GM04504 (cell line): ENCODE measurements at regions not wholly inside any gene's neighbourhood (a gene's known extent, or its start where the extent isn't known, plus 50 kb on each side); places are given as distances from the start of the nearest gene placed in this dataset.
"Not testable (repeated sequence)": the region's sequence is repeated elsewhere in the genome, so short reads cannot be mapped to it uniquely, and the experiment has no call there.

Source experiments
- DNase-seq: peaks from one replicate; pipeline ENCODE4 v3.0.0-alpha.2; 2012; ENCODE audit warnings: low read depth

DNA sequence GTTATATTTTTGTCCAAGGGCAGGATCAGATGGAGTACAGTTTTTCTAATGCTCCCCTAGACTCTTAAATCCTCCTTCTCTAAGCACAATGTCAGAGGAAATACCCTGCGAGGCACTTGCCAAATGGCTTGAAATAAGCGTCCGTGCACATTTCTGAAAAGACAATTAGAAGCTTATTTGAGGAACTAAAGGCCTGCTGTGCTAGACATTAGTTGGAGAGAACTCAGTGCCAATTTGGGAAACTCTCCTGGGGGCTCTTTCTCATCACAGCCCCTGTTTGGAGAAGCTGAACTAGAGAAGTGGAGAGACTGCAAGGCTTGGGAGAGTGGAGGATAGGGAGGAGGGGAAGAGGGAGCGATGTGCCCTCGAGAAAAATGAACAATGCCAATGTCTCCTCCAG is 247.6 kb upstream of the C2CD4B start:
- DNase-seq, result no peak

DNA sequence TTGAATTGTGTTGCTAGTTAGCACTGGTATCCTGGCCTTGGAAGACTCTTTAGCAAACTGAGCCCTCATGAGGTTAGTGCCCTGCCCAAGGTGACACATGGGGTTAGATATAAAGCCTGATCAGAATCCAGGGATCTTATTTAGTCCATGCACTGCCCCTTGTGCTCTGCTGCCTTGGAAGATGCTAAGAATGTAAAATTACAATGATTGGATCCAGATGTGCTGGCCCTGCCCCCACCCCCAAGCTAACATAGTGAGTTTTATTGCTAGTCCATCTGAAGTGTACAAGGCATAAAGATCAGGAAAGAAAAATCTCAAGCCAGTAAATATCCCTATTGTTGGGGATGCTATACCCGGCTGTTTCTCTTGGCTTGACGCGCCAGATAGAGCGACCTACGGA is 248.1 kb upstream of the C2CD4B start:
- no peak for DNase-seq

DNA sequence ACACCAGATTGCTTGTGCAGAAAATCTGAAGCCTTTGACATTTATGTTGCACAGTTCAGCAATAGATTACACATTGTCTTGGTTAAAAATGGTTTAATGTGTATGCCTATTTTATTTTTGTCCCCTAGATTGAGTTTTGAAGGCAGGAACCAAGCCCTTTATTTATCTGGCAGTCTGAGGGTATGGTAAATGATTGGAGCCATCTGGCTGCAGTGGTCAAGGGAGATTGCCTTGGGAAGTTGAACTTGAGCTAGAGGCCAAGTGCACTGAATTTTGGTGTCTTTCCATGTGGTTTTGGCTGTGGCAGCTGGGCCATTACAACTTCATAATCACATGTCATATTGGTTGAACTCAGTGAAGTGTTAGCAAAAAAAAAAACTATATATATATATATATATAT is 248.7 kb upstream of the C2CD4B start:
- DNase-seq, result no peak

DNA sequence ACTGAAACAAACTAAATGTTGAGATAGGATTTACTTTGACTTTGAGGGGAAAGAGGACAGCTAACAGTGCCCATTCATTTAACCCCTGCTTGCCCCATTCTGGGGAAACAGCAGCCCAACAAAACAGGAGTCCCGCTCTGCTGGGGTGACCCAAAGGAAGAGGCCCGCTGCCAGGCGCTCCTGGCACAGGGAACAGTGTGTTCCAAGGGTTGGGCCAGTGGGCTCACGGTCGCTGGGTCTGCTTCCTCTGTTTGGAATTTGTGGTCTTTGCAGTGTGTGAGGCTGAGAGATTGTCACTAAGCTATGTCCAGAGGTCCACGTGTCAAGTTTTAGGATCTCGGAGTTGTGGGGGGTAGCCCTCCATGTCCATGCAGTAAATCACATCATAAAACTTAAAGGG is 250.4 kb upstream of the C2CD4B start:
- DNase-seq, result no peak

DNA sequence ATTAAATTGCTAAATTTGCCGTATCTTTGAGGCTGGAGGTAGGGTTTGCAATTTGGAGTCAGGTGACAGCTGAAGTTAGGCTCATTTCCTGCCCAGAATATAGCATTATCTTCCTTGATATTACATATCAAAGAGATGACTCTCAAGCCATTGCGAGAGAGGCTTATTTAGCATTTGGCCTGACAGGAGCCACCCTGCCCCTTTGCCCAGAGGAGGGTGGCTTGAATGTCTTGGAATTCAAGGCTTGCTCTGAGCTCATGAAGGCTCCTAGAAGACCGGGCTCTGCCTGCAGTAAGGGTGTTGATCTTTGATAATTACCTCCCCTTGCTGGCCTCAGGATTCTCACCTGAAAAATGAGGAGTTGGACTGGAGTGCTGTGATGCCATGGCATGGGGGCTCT is 251.4 kb upstream of the C2CD4B start:
- DNase-seq, result no peak

DNA sequence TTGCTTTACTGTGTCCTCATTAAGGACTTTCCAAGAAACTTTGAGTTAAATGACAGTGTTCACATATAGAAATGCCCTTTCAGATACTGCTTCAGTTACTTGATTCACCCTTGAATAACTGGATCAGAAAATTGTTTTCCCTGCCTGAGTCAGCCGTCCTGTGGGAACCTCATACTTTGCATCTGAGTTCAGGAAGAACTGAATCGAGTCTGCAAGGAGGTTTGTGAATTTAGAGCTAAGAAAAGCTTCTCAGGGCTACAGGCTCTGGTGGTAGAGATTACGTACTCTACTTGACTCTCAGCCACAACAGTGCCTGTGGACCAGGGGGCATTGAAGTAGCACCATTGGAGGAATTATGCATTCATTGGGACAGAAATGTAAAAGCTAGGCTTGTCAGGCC is 252.4 kb upstream of the C2CD4B start:
- DNase-seq, result no peak

DNA sequence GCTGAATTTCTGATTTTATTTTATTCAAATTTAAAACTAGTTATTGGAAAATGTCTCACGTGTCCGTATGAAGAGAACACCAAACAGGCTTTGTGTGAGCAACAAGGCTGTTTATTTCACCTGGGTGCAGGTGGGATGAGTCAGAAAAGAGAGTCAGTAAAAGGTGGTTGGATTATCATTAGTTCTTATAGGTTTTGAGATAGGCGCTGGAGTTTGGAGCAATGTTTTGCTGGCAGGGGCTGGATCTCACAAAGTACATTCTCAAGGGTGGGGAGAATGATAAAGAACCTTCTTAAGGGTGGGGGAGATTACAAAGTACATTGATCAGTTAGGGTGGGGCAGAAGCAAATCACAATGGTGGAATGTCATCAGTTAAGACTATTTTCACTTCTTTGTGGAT is 253.4 kb upstream of the C2CD4B start:
- DNase-seq, result not testable (repeated sequence)

DNA sequence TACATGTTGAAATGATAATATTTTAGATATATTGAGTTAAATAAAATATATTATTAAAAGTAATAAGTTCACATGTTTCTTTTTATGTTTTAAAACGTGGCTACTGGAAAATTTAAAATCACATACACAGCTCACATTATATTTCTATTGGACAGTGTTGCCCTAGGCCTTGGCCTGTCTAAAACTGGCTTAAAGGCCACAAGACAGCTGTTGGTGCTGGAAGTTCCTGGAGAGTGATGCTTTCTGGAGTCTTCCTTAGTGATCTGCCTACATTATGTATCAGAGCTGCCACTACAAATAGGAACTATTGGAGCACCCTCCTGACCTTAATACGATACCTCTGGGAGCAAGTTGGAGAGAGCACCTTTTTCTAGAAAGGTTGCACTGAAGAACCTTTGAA is 254.1 kb upstream of the C2CD4B start:
- DNase-seq, result no peak

DNA sequence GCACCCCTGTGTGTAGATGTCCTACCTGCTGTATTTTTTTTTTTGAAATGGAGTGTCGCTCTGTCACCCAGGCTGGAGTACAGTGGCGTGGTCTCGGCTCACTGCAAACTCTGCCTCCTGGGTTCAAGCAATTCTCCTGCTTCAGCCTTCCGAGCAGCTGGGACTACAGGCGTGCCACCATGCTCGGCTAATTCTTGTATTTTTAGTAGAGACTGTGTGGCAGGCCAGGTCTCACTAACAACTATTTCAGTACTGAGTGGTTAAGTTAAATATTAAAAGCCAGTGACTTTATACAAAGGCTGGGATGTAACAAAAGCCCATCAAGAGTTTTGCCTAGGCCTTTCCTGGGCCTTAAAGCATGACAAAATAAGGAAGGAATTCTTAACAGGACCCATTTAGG is 255.3 kb upstream of the C2CD4B start:
- not testable (repeated sequence) for DNase-seq

DNA sequence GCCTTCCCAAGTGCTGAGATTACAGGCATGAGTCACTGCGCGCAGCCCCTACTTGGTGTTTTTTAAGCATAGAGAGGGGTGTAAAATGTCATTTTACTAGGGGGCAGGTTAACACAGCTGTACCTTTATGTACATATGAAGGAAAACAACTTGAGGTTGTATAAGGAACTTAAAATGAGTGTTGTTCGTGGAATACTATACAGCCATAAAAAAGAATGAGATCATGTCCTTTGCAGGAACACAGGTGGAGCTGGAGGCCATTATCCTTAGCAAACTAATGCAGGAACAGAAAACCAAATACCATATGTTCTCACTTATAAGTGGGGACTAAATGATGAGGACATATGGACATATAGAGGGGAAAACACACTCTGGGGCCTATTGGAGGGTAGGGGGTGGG is 256.2 kb upstream of the C2CD4B start:
- no peak for DNase-seq

DNA sequence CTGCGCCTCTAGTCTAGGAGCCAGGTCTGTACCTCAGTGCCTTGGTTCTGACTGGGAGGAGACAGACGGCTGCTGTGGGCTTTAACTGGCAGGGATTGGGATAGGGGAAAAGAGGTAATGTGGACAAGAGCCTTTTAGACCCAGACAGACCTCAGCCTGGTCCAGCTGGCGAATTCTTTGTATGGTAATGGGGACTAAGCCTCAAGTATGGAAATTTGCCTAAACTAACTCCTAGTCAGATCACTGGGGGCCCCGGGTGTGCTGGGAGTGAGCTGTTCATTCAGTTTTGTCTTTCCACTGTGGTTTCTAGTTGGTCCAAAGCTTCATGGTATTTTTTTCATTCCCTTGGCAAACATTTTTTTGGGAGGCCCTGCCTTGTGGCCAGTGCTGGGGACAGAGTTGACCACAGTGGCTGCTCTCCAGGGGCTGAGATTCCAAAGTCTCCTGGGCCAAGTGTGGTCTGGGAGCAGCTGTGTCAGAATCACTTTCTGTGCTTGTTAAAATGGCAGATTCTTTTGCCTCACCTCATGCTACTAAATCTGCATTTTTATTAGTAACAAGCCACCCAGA is 261.4 kb upstream of the C2CD4B start:
- DNase-seq, result no peak

DNA sequence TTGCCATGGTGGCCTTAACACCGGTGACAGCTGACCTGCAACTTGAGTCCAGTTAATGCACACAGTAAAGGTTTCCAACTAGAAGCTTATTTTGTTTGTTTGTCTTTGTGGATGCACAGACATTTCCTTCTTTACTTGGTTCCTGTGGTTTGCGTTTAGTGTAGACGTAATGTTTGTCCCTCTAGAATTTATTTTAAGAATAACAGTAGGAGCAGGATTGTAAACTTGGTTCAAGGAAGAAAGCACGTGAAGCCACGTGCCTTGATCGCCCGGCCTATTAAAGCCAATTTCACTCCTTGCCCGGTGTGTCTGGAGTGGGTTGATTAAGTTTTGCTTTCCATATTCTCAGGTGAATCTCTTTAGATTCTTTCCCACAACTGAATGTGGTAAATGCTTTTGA is 263.2 kb upstream of the C2CD4B start:
- DNase-seq, result no peak

DNA sequence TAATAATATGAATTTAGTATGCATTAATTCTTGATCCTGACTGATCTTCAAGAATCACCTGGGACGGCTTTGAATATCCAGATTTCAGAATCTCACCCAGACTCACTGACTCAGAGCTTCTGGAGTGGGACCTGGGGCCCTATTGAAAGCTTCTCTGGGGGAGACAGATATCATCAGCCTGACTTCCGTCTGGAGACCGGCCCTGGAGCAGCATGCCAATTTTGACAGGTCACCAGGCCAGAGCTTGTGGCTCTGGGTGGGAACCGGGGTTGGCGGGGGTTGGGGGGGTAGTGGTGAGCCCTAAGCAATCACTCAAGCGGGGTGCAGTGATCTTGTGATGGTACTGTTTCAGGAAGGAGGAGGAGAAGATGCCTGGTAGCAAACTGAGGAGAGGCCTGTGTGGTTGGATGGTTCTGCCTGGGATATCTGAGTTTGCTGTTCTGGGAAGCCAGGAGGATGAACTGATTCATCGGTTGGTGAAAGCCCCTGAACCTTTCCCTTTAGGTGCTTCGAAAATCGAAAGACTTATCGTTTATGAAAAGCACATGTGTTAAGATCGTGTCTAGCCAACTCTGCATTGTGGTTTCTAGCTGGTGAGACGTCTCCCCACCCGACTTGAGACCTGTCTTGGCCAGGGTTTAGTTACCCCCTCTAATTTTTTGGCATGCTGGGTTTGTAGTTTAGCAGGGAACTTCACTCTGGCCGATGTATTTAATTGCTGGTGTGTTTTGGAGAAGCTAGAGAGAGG is 263.9 kb upstream of the C2CD4B start:
- no peak for DNase-seq

DNA sequence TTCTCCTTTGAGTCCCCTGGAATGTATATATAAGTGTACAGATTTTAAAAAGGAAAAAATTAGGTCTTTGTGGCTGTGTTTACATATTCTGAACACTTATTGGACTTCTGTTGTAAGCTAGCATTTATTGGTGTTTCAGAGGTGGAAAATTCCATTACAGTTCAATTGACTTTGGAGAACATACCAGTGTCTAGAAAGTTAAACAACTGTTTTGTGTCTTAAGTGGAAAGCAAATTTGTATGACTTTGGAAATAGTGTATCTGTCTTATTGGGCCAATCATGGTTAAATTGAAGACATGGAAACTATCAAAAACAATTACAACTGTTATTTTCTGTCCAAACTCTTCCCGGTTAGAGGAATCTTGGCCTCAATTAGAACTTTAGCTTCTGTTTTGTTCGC is 265.0 kb upstream of the C2CD4B start:
- DNase-seq, result no peak

DNA sequence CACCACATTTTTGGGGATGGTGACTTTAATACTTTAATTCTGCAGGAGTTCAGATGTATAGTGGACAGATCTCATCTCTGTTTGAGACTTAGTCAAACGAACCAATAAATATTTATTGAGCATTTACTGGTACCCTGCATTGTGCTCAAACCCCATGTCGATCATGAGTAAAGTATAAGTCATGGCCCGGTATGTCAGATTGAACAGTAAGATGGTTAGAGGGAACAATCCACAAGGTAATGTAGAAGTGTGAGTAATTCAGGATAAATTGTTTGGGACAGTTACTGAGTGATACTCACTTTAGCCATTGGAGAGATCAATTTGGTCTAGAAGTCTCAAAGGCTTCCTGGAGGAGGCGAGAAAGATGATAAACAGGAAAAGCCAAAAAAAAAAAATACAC is 265.5 kb upstream of the C2CD4B start:
- no peak for DNase-seq

DNA sequence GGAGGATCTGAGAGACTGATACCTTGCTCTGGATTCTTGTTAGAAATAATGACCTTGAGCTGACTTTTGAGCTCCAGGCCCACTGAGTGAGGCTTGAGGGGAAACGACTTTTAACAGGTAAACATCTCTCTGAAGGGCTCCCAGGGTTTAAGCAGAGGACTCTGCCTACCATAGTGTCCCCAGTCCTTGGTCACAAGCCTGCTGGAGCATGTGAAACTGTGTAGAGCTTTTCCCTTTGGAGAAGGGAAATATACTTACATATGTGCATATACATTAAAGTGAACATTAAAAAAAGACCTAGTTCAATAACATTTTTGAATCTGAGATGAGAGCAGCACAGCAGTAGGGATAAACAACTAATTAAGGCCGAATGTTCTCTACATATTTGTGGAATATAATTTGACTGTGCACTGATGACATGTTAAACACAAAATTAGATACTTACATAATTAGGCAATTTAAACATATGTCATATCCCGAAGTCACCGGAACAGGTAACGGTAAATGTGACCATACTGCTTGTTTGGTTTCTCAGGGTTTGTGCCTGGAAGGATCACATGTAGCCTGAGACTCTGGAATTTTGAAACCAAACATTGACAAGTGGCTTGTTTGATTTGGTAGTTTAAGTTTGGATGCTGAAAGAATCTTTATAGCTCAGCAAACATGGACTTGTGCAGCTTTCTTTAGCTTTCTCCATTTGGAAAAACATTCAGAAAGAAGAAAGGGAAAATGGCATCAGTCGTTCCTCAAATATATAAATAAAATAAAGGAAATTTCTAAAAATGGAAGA is 266.1 kb upstream of the C2CD4B start:
- no peak for DNase-seq

DNA sequence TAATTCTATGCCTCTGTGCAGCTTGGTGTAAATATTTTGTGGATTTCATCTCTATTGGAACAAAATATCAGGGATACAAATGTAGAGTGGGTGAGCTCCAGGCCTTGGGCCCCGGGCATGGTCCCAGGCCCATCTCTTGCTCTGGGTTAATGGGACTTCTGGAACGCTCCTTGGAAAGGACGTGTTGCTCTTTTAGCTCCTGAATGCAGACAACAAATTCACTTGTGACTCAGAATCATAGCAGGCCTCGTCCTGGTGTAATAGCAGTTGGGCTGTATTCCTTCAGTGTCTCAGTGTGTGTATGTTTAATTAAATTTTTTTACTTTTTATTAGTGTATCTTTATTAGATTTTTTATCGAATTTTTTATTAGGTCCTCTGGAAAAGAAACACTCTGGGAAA is 266.7 kb upstream of the C2CD4B start:
- no peak for DNase-seq

DNA sequence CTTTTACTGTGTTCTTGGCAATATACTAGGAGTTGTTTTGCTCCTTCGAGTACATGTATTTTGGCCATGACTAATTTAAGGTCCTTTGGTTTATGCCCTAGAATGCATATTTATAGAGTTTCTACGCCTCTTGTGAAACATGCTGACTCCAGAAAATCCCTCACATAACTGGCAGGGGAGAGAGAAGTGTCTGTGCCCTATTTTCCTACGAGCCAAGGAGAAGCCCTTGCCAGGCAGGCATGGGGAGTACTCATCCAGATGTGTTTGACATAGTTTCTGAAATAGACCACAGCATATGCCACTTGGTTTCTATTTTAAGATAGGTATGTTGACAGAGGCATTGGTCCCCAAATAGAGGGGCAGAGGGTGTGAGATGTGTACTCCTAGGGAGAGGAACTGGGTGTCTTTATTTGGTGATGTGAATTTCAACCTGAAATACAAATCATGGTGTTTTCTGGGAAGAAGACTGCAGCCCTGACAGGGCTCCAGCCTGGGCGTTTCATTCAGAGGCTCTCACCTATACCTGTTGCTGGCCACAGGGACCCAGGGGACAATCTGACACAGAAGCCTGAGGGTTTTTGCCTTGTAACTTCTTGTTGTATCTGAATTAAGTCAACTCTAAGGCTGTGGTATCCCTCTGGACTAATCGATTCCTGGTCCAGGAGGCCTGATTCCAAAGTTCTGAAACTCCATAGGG is 267.8 kb upstream of the C2CD4B start:
- DNase-seq, result no peak

DNA sequence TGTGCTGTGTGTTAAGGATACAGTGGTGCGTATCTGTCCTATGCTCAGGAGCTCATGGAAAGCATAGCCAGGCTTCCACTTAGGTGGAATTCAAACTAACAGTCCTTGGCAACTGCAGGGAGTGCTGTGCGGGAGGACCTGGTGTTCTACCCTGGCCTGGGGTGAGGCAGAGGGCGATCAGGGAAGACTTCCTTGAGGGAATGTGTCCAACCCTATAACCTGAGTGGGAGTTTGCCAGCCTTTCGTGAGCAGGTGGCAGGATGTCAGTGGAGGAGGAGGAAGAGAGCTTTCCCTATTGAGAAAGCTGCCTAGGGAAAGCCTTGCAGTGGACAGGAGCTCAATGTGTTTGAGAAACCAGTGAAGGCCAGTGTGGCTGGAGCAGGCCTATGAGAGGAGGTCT is 271.1 kb upstream of the C2CD4B start:
- no peak for DNase-seq

DNA sequence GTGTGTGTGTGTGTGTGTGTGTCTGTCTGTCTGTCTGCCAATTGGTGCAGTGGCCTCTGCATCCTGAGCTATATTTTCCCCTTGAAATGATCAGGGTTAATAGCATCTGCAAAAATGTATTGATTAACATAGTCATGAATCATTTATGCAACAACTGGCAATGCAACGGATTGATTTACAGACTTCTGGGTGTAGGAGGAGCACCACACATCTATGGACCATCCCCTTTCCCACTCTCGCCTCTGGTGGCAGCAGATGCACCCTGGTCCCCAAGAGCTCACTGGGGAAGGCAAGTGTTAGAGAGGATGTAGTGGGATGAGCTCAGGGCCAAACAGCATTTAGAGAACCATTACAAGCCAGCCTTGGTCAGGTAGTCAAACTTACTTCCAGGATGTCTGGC is 272.7 kb upstream of the C2CD4B start:
- no peak for DNase-seq

DNA sequence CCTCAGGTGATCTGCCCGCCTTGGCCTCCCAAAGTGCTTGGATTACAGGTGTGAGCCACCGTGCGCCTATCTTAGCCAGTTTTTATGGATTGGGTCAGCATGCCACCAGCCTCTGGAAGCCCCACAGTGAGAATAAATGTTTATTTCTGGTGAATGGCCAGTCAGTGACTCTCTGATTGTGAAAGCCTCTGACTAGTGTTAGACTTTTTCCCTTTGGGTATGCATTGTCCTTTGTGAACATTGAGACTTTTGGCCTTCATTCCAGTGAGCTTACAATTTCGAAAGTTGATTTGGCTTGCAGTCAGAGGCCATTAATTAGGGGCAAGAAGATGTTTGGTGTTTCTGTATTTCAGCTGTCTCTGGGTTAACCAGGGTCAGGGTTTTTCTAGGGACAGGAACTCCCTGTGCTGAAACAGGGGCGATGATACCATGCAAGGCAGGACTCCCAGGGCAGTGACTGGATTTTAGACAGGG is 274.5 kb upstream of the C2CD4B start:
- DNase-seq, result peak; percentile 73

DNA sequence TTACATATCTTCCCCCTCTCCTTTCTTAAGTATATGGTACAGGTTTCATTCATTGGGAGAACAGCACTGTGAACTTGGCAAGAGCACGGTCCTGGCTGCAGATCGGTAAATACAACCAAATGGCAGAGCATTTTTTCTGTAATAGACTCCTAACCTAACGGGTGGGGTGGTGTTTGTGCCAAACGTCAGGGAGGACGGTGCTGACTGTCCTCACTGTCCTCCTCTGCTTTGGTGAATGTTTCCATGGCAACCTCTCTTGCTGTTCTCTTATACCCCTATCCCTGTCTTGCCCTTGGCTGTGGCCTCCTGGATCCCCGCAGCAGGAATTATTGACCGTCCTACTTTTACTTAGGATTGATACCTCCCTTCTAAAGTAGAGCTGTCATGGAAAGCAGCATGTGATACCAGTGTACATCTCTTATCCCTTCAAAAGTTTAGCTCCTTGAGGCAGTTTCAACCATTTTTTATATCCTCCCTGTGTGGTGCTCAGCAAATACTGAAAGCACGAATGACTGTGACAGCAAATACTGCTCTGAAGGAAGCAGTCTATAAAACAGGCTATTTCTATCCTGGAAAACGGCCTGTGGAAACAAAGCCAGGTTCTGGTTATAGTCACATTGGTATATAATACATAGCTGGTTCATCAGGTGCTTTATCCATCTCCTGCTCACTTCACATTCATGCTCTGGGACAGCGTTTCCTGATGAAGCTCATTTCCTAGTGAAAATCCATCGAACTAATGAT is 275.4 kb upstream of the C2CD4B start:
- no peak for DNase-seq
